H1 (cell line): ENCODE measurements at regions not wholly inside any gene's neighbourhood (a gene's known extent, or its start where the extent isn't known, plus 50 kb on each side); places are given as distances from the start of the nearest gene placed in this dataset.

Experiments
- TF ChIP-seq, protein P1 (sequence below), 3 experiments: IDR thresholded peaks; 1 replicate in 2 of 3; 2 replicates in 1 of 3; pipeline versions ENCODE4 v1.5.1 to v1.6.1; 2011; ENCODE audit warnings: low read length in 3 of 3, mild to moderate bottlenecking in 3 of 3, inconsistent platforms in 2 of 3, low read depth in 1 of 3, moderate library complexity in 1 of 3; ENCODE audit not compliant: insufficient read depth in 1 of 3; ENCODE audit errors: control extremely low read depth in 1 of 3
- TF ChIP-seq, protein P2 (sequence below): IDR thresholded peaks from 2 replicates; pipeline ENCODE4 v1.6.1; 2012; ENCODE audit warnings: low read length, inconsistent platforms

DNA sequence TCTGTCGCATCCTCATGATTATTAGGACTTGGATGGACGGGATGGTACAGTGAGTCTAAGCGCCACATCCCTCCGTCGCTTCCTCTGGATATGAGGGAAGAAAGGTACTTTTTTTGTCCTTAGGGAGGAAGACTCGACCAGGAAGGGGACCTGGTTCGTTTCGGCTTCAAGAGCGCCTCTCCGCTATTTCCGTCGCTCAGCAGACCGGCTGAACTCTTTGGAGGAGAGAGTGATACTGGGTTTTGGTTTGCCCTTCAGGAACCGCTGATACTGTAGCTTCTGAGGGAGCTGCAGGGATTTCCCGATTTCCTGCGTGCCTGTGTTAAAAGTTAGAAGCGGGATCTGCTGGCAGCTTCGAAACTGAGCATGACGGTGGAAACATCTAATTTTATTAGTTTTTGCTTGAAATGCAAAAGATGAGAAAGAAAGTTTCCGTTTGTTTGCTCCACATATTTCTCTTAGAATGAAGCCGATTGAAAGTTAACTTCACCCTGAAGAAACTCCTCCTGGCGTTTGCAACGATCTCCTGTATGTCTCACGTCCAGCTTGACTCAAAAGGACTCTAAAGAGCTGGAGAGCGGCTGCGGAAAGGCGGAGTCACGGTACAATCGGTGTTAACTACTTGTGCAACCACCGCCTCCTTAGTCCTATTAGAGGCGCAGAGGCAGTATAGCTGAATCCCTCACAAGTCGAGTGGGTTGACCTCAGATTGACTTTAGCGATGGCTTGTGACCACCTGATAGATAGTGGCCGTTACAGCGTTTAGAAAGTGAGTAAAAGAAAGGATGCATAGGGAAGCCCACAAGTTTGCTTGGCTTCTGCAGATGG, 129.4 kb downstream of the TRIM27 start:
- TF ChIP-seq, protein P1, sequence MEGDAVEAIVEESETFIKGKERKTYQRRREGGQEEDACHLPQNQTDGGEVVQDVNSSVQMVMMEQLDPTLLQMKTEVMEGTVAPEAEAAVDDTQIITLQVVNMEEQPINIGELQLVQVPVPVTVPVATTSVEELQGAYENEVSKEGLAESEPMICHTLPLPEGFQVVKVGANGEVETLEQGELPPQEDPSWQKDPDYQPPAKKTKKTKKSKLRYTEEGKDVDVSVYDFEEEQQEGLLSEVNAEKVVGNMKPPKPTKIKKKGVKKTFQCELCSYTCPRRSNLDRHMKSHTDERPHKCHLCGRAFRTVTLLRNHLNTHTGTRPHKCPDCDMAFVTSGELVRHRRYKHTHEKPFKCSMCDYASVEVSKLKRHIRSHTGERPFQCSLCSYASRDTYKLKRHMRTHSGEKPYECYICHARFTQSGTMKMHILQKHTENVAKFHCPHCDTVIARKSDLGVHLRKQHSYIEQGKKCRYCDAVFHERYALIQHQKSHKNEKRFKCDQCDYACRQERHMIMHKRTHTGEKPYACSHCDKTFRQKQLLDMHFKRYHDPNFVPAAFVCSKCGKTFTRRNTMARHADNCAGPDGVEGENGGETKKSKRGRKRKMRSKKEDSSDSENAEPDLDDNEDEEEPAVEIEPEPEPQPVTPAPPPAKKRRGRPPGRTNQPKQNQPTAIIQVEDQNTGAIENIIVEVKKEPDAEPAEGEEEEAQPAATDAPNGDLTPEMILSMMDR (IDR thresholded peaks at IDR 0.05; ENCODE audit: control extremely low read depth in 1 of 3, insufficient read depth in 1 of 3, low read depth in 1 of 3, low read length in 3 of 3): no peak
- TF ChIP-seq, protein P2, sequence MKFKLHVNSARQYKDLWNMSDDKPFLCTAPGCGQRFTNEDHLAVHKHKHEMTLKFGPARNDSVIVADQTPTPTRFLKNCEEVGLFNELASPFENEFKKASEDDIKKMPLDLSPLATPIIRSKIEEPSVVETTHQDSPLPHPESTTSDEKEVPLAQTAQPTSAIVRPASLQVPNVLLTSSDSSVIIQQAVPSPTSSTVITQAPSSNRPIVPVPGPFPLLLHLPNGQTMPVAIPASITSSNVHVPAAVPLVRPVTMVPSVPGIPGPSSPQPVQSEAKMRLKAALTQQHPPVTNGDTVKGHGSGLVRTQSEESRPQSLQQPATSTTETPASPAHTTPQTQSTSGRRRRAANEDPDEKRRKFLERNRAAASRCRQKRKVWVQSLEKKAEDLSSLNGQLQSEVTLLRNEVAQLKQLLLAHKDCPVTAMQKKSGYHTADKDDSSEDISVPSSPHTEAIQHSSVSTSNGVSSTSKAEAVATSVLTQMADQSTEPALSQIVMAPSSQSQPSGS: no peak
